ENCODE measurements at regions not wholly inside any gene's neighbourhood (a gene's known extent, or its start where the extent isn't known, plus 50 kb on each side); places are given as distances from the start of the nearest gene placed in this dataset.

- DNase-seq = no peak
Observed at GRCh38 chr19:32230441-32230840, 115.0 kb upstream of the ZNF507 start.

GRCh38 chr19:32231020-32231419, 114.4 kb upstream of the ZNF507 start:
- no peak for DNase-seq

GRCh38 chr19:32231691-32232090, 113.7 kb upstream of the ZNF507 start:
- DNase-seq = no peak

- DNase-seq = no peak
Observed at GRCh38 chr19:32232449-32232848, 113.0 kb upstream of the ZNF507 start.

- no peak for DNase-seq
Observed at GRCh38 chr19:32233091-32233490, 112.3 kb upstream of the ZNF507 start.

- DNase-seq = no peak
Observed at GRCh38 chr19:32233885-32234284, 111.5 kb upstream of the ZNF507 start.

GRCh38 chr19:32234663-32235217, 110.7 kb upstream of the ZNF507 start:
- no peak for DNase-seq

- DNase-seq = no peak
Observed at GRCh38 chr19:32238076-32238475, 107.3 kb upstream of the ZNF507 start.

GRCh38 chr19:32240316-32240715, 105.1 kb upstream of the ZNF507 start:
- DNase-seq = no peak

GRCh38 chr19:32241306-32241705, 104.1 kb upstream of the ZNF507 start:
- DNase-seq = no peak

- DNase-seq = no peak
Observed at GRCh38 chr19:32241932-32242710, 103.3 kb upstream of the ZNF507 start.

- DNase-seq = no peak
Observed at GRCh38 chr19:32246006-32246405, 99.4 kb upstream of the ZNF507 start.

- no peak for DNase-seq
Observed at GRCh38 chr19:32251634-32252332, 93.6 kb upstream of the ZNF507 start.

- DNase-seq = no peak
Observed at GRCh38 chr19:32252333-32252669, 93.1 kb upstream of the ZNF507 start.

- no peak for DNase-seq
Observed at GRCh38 chr19:32253683-32254508, 91.5 kb upstream of the ZNF507 start.

GRCh38 chr19:32254509-32254890, 90.9 kb upstream of the ZNF507 start:
- DNase-seq = no peak

- DNase-seq = no peak
Observed at GRCh38 chr19:32255536-32256295, 89.7 kb upstream of the ZNF507 start.

GRCh38 chr19:32256341-32256975, 89.0 kb upstream of the ZNF507 start:
- DNase-seq = no peak

GRCh38 chr19:32257326-32258073, 87.9 kb upstream of the ZNF507 start:
- no peak for DNase-seq

- DNase-seq = no peak
Observed at GRCh38 chr19:32258167-32258566, 87.2 kb upstream of the ZNF507 start.

GRCh38 chr19:32264568-32264967, 80.8 kb upstream of the ZNF507 start:
- no peak for DNase-seq

All from activated CD4-positive, alpha-beta T cell treated with anti-CD3 and anti-CD28 coated beads, Interleukin-2, amount 50 U/mL, for 48 hours (primary cell).